HepG2 (cell line): ENCODE measurements at regions not wholly inside any gene's neighbourhood (a gene's known extent, or its start where the extent isn't known, plus 50 kb on each side); places are given as distances from the start of the nearest gene placed in this dataset.
A peak's percentile ranks its signal among the peaks of the same experiment; 100 is the strongest.

Experiments used
- DBP ChIP-seq: sonication (generic); formaldehyde crosslinking; IDR thresholded peaks from 2 replicates; pipeline ENCODE4 v1.4.0; 2020; ENCODE audit warnings: missing genetic modification reagents; ENCODE audit errors: not compliant biosample characterization
- DPF2 ChIP-seq: sonication (generic); formaldehyde crosslinking; IDR thresholded peaks from 2 replicates; pipeline ENCODE4 v1.4.0; 2020; ENCODE audit warnings: mild to moderate bottlenecking, low read depth, missing genetic modification reagents, borderline replicate concordance
- FOXK2 ChIP-seq: fragments of 450-650 bp; IDR thresholded peaks from 2 replicates; pipeline ENCODE4 v1.6.1; 2016
- GABPB1 ChIP-seq: IDR thresholded peaks from 2 replicates; pipeline ENCODE4 v1.6.1; 2016; ENCODE audit warnings: mild to moderate bottlenecking, missing genetic modification reagents, moderate library complexity, missing compliant biosample characterization
- MEIS2 ChIP-seq: sonication (generic); formaldehyde crosslinking; IDR thresholded peaks from 2 replicates; pipeline ENCODE4 v1.9.0; 2021; ENCODE audit warnings: mild to moderate bottlenecking, missing genetic modification reagents
- MXD1 ChIP-seq: sonication (generic); formaldehyde crosslinking; IDR thresholded peaks from 2 replicates; pipeline ENCODE4 v1.4.0; 2020; ENCODE audit warnings: mild to moderate bottlenecking, missing genetic modification reagents
- NFKB2 ChIP-seq: sonication (generic); formaldehyde crosslinking; IDR thresholded peaks from 2 replicates; pipeline ENCODE4 v1.4.0; 2020; ENCODE audit warnings: missing genetic modification reagents, borderline replicate concordance
- RARA ChIP-seq: IDR thresholded peaks from 2 replicates; pipeline ENCODE4 v1.6.1; 2016; ENCODE audit warnings: missing genetic modification reagents, missing compliant biosample characterization
- SP4 ChIP-seq: sonication (generic); formaldehyde crosslinking; IDR thresholded peaks from 2 replicates; pipeline ENCODE4 v1.8.1; 2023; ENCODE audit warnings: mild to moderate bottlenecking, missing genetic modification reagents
- TCF12 ChIP-seq, 2 experiments: fragments of 450-650 bp in 1 of 2; sonication (generic) in 1 of 2; formaldehyde crosslinking in 1 of 2; IDR thresholded peaks; 2 replicates each; pipeline versions ENCODE4 v1.6.1 to v1.8.0; 2017 to 2022; ENCODE audit warnings: antibody characterized with exemption in 1 of 2, mild to moderate bottlenecking in 1 of 2, missing genetic modification reagents in 1 of 2, moderate library complexity in 1 of 2
- YEATS4 ChIP-seq: sonication (generic); formaldehyde crosslinking; IDR thresholded peaks from 2 replicates; pipeline ENCODE4 v1.4.0; 2020; ENCODE audit warnings: missing genetic modification reagents, borderline replicate concordance
- ZBTB21 ChIP-seq: sonication (generic); formaldehyde crosslinking; IDR thresholded peaks from 2 replicates; pipeline ENCODE4 v1.4.0; 2020; ENCODE audit warnings: missing genetic modification reagents
- ZMYM3 ChIP-seq: sonication (generic); formaldehyde crosslinking; IDR thresholded peaks from 2 replicates; pipeline ENCODE4 v1.5.1; 2020; ENCODE audit warnings: mild to moderate bottlenecking, missing genetic modification reagents
- ZMYM4 ChIP-seq: sonication (generic); formaldehyde crosslinking; IDR thresholded peaks from 2 replicates; pipeline ENCODE4 v1.8.1; 2023; ENCODE audit warnings: mild to moderate bottlenecking, missing genetic modification reagents
- ZNF317 ChIP-seq: sonication (generic); formaldehyde crosslinking; IDR thresholded peaks from 2 replicates; pipeline ENCODE4 v1.5.0; 2020; ENCODE audit warnings: mild to moderate bottlenecking, missing genetic modification reagents
- ZNF614 ChIP-seq: IDR thresholded peaks from 2 replicates; pipeline ENCODE4 v1.6.1; 2018; ENCODE audit warnings: missing biosample characterization, missing genetic modification reagents, inconsistent platforms, borderline replicate concordance
- ZSCAN12 ChIP-seq: sonication (generic); formaldehyde crosslinking; IDR thresholded peaks from 2 replicates; pipeline ENCODE4 v1.9.0; 2021; ENCODE audit warnings: mild to moderate bottlenecking, missing genetic modification reagents
- TF ChIP-seq, protein P1 (sequence below), 2 experiments: sonication (generic) in 1 of 2; formaldehyde crosslinking in 1 of 2; IDR thresholded peaks; 2 replicates each; pipeline versions ENCODE4 v1.4.0 to v1.6.1; 2018 to 2020; ENCODE audit warnings: missing genetic modification reagents in 2 of 2, borderline replicate concordance in 1 of 2, low read depth in 1 of 2, mild to moderate bottlenecking in 1 of 2, missing biosample characterization in 1 of 2
- TF ChIP-seq, protein P2 (sequence below): sonication (generic); formaldehyde crosslinking; IDR thresholded peaks from 2 replicates; pipeline ENCODE4 v1.8.1; 2022; ENCODE audit warnings: mild to moderate bottlenecking, missing genetic modification reagents

DNA sequence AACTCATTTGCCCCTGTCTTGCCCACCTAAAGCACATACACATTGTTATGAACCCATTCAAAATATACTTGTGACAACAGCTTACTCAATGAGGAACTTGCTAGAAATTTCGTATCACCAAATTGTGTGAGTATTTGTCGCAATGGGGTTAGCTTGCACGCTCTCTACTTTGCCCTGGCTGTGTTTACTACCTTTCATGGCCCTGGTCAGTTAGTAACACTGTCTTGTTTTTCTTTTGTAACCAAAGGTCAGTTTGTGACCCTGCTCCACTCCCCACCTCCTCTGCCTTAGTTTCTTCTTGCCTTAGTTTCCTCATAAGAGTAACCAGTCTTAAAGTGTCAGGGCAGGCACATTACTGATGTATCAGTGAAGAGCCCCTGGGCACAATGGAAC is 205.8 kb upstream of the EEA1 start (continued):
- no peak; the same call in 1 of the 2 replicates for TF ChIP-seq ZNF317 (CRISPR knock-in tag)
- TF ChIP-seq MXD1 (CRISPR knock-in tag) = no peak
- TF ChIP-seq DBP (CRISPR knock-in tag) = no peak
- TF ChIP-seq, protein P1, sequence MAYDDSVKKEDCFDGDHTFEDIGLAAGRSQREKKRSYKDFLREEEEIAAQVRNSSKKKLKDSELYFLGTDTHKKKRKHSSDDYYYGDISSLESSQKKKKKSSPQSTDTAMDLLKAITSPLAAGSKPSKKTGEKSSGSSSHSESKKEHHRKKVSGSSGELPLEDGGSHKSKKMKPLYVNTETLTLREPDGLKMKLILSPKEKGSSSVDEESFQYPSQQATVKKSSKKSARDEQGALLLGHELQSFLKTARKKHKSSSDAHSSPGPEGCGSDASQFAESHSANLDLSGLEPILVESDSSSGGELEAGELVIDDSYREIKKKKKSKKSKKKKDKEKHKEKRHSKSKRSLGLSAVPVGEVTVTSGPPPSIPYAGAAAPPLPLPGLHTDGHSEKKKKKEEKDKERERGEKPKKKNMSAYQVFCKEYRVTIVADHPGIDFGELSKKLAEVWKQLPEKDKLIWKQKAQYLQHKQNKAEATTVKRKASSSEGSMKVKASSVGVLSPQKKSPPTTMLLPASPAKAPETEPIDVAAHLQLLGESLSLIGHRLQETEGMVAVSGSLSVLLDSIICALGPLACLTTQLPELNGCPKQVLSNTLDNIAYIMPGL (CRISPR knock-in tag; IDR thresholded peaks at IDR 0.05; ENCODE audit: borderline replicate concordance in 1 of 2, low read depth in 1 of 2) = peak in 1 of 2 experiments; percentile 44; a peak in 2 of 4 replicates
- TF ChIP-seq SP4 = no peak
- no peak for TF ChIP-seq TCF12 (IDR thresholded peaks at IDR 0.05)
- TF ChIP-seq TCF12 (CRISPR knock-in tag; IDR thresholded peaks at IDR 0.05) = 0 out of 2 replicates have a peak, but pooled peaks have one; percentile 30
- 0 out of 2 replicates have a peak, but pooled peaks have one; percentile 33 for TF ChIP-seq ZNF614 (CRISPR knock-in tag)
- no peak for TF ChIP-seq NFKB2 (CRISPR knock-in tag)
- peak; percentile 71; the same call in 1 of the 2 replicates for TF ChIP-seq MEIS2 (CRISPR knock-in tag)
- peak; percentile 66 for TF ChIP-seq FOXK2
- TF ChIP-seq ZSCAN12 (CRISPR knock-in tag) = no peak
- TF ChIP-seq YEATS4 (CRISPR knock-in tag) = 0 out of 2 replicates have a peak, but pooled peaks have one; percentile 33
- TF ChIP-seq, protein P2, sequence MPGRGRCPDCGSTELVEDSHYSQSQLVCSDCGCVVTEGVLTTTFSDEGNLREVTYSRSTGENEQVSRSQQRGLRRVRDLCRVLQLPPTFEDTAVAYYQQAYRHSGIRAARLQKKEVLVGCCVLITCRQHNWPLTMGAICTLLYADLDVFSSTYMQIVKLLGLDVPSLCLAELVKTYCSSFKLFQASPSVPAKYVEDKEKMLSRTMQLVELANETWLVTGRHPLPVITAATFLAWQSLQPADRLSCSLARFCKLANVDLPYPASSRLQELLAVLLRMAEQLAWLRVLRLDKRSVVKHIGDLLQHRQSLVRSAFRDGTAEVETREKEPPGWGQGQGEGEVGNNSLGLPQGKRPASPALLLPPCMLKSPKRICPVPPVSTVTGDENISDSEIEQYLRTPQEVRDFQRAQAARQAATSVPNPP (CRISPR knock-in tag) = no peak
- TF ChIP-seq ZMYM4 (CRISPR knock-in tag) = peak; percentile 76
- no peak; the same call in 1 of the 2 replicates for TF ChIP-seq DPF2 (CRISPR knock-in tag)
- peak; percentile 75; the same call in 1 of the 2 replicates for TF ChIP-seq ZMYM3 (CRISPR knock-in tag)
- peak; percentile 67 for TF ChIP-seq RARA (CRISPR knock-in tag)
- TF ChIP-seq GABPB1 = peak; percentile 29; the same call in 1 of the 2 replicates
- 0 out of 2 replicates have a peak, but pooled peaks have one; percentile 37 for TF ChIP-seq ZBTB21 (CRISPR knock-in tag)
